Thyroid gland (tissue), 4 donors: ENCODE measurements at regions not wholly inside any gene's neighbourhood (a gene's known extent, or its start where the extent isn't known, plus 50 kb on each side); places are given as distances from the start of the nearest gene placed in this dataset.

Source experiments
- DNase-seq, 2 donors: peaks; one replicate each; pipeline ENCODE4 v3.0.0-alpha.2; 2019
- H3K27ac ChIP-seq, 3 donors: fragments of 200-600 bp; sonication (generic); 1 replicate in 2 of 3; 2 replicates in 1 of 3; pipeline ENCODE4 v1.5.1; 2016 to 2019; ENCODE audit warnings: mild to moderate bottlenecking in 1 of 3, moderate library complexity in 1 of 3
- H3K27me3 ChIP-seq: fragments of 200-600 bp; sonication (generic); one replicate; pipeline ENCODE4 v1.5.1; 2019
- H3K36me3 ChIP-seq, 2 donors: fragments of 200-600 bp; sonication (generic); one replicate each; pipeline ENCODE4 v1.5.1; 2016 to 2019
- H3K4me1 ChIP-seq, 2 donors: fragments of 200-600 bp; sonication (generic); one replicate each; pipeline ENCODE4 v1.5.1; 2017 to 2019
- H3K4me3 ChIP-seq, 3 donors: fragments of 200-600 bp; sonication (generic); replicated peaks in 1 of 3; 1 replicate in 2 of 3; 2 replicates in 1 of 3; pipeline ENCODE4 v1.5.1; 2016; ENCODE audit warnings: mild to moderate bottlenecking in 1 of 3
- H3K9me3 ChIP-seq: fragments of 200-600 bp; sonication (generic); one replicate; pipeline ENCODE4 v1.5.1; 2017
- POLR2A ChIP-seq, 2 donors: fragments of 450-650 bp; IDR thresholded peaks; one replicate each; pipeline ENCODE4 v1.6.1; 2017; ENCODE audit warnings: antibody characterized with exemption in 2 of 2, mild to moderate bottlenecking in 2 of 2, moderate library complexity in 1 of 2
- WGBS, 2 donors: methylation state at CpG; one replicate each; pipeline ENCODE4 v1.1.5; 2017; 5-methylcytosine and 5-hydroxymethylcytosine counted together
- intact Hi-C: fragments of 100-400 bp; cut with DNase I; formaldehyde crosslinking; loops from one replicate; pipeline ENCODE4 v1.15.1; 2023
- TF ChIP-seq, protein P1 (sequence below), 6 experiments: fragments of 200-600 bp in 3 of 6; fragments of 450-650 bp in 3 of 6; sonication (generic) in 3 of 6; IDR thresholded peaks; one replicate each; pipeline ENCODE4 v1.5.1; 2016 to 2019; ENCODE audit warnings: antibody characterized with exemption in 6 of 6, mild to moderate bottlenecking in 2 of 6, inconsistent platforms in 1 of 6, moderate library complexity in 1 of 6

- TF ChIP-seq, protein P1, sequence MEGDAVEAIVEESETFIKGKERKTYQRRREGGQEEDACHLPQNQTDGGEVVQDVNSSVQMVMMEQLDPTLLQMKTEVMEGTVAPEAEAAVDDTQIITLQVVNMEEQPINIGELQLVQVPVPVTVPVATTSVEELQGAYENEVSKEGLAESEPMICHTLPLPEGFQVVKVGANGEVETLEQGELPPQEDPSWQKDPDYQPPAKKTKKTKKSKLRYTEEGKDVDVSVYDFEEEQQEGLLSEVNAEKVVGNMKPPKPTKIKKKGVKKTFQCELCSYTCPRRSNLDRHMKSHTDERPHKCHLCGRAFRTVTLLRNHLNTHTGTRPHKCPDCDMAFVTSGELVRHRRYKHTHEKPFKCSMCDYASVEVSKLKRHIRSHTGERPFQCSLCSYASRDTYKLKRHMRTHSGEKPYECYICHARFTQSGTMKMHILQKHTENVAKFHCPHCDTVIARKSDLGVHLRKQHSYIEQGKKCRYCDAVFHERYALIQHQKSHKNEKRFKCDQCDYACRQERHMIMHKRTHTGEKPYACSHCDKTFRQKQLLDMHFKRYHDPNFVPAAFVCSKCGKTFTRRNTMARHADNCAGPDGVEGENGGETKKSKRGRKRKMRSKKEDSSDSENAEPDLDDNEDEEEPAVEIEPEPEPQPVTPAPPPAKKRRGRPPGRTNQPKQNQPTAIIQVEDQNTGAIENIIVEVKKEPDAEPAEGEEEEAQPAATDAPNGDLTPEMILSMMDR (IDR thresholded peaks at IDR 0.05) = no peak
- no peak for TF ChIP-seq POLR2A (IDR thresholded peaks at IDR 0.05)
- no peak for DNase-seq
- Histone ChIP-seq H3K4me1 (no peaks in the 10 kb centered on the region), H3K36me3 (no peaks in the 10 kb centered on the region), H3K4me3 (no peak overlapping the region), H3K27me3 (no peaks in the 10 kb centered on the region), H3K27ac (no peak overlapping the region), H3K9me3 (no peaks in the 10 kb centered on the region)
- intact Hi-C loops = no loop called here
- WGBS, 2 donors = 81 to 86% methylated on average over 3 of the region's 3 CpGs
These were observed 53.8 kb upstream of the SGPP1 start for GRCh38 chr14:63781686-63782085.

- intact Hi-C loops = no loop called here
- Histone ChIP-seq H3K4me3 (no peak overlapping the region), H3K9me3 (no peaks in the 10 kb centered on the region), H3K27ac (no peak overlapping the region), H3K36me3 (no peaks in the 10 kb centered on the region), H3K27me3 (no peaks in the 10 kb centered on the region), H3K4me1 (no peaks in the 10 kb centered on the region)
- TF ChIP-seq, protein P1 (IDR thresholded peaks at IDR 0.05) = no peak
- TF ChIP-seq POLR2A (IDR thresholded peaks at IDR 0.05) = no peak
- DNase-seq = no peak
- 94 to 95% methylated on average over 9 of the region's 9 CpGs for WGBS, 2 donors
These were observed 55.0 kb upstream of the SGPP1 start for GRCh38 chr14:63782683-63783389.

DNA sequence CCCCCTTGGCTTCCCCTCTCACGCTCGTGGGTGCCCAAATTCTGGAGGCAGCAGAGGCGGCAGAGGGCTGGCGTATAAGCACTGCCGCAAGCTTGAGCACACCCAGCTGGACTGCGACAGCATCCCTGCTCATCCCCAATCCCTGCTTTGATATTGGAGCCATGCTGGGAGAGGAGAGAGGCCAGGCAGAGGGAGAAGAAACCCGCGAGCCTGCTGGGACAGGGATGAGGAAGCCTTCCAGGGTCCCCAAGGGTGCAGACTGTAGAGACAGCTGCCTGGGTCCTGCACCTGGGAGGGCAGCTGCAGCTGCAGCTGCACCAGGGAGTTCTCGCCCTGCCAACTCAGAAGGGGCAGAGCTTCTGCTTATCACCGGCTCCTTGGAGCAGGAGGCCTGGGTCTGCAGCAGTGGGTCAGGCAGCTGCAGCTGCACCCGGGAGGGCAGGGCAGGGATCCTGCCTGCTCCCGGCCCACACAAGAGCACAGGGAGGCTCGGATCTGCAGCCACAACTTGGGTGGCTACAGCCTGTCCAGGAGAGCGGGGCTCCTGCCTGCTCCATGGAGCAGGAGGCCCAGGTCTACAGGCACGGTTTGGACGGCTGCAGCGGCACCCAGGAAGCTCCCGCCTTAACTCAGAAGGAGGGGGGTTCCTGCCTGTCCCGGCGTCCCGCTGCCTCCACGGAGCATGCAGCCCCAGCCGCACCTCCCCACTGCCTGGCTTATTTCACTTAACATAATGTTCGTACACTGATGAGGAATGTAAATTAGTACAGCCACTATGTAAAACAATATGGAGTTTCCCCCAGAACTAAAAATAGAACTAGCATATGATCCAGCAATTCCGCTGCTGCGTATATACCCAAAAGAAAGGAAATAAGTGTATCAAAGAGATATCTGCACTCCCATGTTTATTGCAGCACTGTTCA is 60.4 kb upstream of the SGPP1 start:
- no peaks in the 10 kb centered on the region for H3K9me3 ChIP-seq
- 66 to 80% methylated on average over 19 of the region's 26 CpGs for WGBS, 2 donors
- TF ChIP-seq, protein P1 (IDR thresholded peaks at IDR 0.05) = no peak
- TF ChIP-seq POLR2A (IDR thresholded peaks at IDR 0.05) = no peak
- no peak for DNase-seq
- H3K4me3 ChIP-seq = no peak overlapping the region
- H3K36me3 ChIP-seq = no peaks in the 10 kb centered on the region
- intact Hi-C loops = no loop called here
- no peaks in the 10 kb centered on the region for H3K4me1 ChIP-seq
- no peaks in the 10 kb centered on the region for H3K27me3 ChIP-seq
- H3K27ac ChIP-seq = no peak overlapping the region

- no peak for TF ChIP-seq POLR2A (IDR thresholded peaks at IDR 0.05)
- TF ChIP-seq, protein P1 (IDR thresholded peaks at IDR 0.05) = no peak
- intact Hi-C loops = loop anchor here (10.0 kb wide), 1 partner anchor 511 kb away; no protein-coding TSS in a partner anchor
These were observed 59.4 kb upstream of the SYNE2 start for GRCh38 chr14:63793376-63793775.

GRCh38 chr14:63795532-63795931 is 57.3 kb upstream of the SYNE2 start:
- H3K36me3 ChIP-seq = no peaks in the 10 kb centered on the region
- TF ChIP-seq, protein P1 (IDR thresholded peaks at IDR 0.05) = no peak
- TF ChIP-seq POLR2A (IDR thresholded peaks at IDR 0.05) = no peak
- H3K4me3 ChIP-seq = no peak overlapping the region
- no peak for DNase-seq
- WGBS, 2 donors = 76 to 83% methylated on average over 2 of the region's 2 CpGs
- peaks cover 0 to 6% of the 10 kb centered on the region in 2 donors for H3K4me1 ChIP-seq
- no peaks in the 10 kb centered on the region for H3K9me3 ChIP-seq
- no peak overlapping the region for H3K27ac ChIP-seq
- H3K27me3 ChIP-seq = no peaks in the 10 kb centered on the region
- intact Hi-C loops = loop anchor here (10.0 kb wide), 1 partner anchor 509 kb away; no protein-coding TSS in a partner anchor

More at GRCh38 chr14:63793376-63793775, 59.4 kb upstream of the SYNE2 start:
- Histone ChIP-seq H3K4me1 (no peaks in the 10 kb centered on the region), H3K27me3 (no peaks in the 10 kb centered on the region), H3K36me3 (no peaks in the 10 kb centered on the region), H3K4me3 (no peak overlapping the region), H3K9me3 (no peaks in the 10 kb centered on the region), H3K27ac (no peak overlapping the region)
- 73 to 80% methylated on average over 4 of the region's 4 CpGs for WGBS, 2 donors
- DNase-seq = no peak
